SK-N-DZ (cell line): ENCODE measurements at regions not wholly inside any gene's neighbourhood (a gene's known extent, or its start where the extent isn't known, plus 50 kb on each side); places are given as distances from the start of the nearest gene placed in this dataset.

Experiments
- DNase-seq: peaks from one replicate; pipeline ENCODE4 v3.0.0-alpha.2; 2015; ENCODE audit warnings: low spot score

DNA sequence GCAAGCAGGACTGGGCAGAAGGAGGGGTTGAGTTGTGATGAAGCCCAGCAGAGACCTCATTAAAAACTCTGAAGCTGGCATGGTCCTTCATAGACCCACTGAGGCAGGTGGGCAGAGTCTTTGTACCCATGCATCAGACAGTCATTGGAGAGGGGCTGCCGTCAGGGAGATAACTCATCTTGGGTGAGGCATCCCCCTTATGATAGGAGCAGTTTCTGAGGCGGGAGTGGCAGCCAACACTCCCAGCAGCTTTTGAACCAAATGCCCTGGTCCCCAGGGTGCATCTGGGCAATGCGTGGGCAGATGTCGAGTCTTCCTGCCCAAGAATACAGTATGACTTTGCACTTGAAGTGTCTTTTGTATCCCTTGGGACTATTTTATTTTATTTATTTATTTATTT is 68.1 kb downstream of the HTR5A start:
- DNase-seq, result no peak

DNA sequence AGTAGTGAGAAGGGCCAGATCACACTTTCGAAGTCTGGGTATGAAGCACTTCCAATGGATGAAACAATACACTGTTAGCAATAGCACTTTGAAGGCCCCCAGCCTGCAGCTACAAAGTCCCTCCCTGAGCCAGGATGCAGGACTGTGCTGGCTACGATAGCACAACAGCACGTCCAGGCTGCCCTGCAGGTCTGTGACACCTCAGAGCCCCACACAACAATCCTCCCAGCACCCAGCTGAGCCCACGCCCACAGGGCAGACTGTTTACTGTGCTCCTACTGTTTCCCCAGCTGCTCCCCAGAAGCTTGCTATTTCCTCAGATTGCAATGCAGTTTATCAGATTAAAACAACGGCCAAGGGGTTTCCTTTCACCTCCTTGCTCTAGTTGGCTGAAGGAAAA is 71.4 kb downstream of the HTR5A start:
- no peak for DNase-seq

DNA sequence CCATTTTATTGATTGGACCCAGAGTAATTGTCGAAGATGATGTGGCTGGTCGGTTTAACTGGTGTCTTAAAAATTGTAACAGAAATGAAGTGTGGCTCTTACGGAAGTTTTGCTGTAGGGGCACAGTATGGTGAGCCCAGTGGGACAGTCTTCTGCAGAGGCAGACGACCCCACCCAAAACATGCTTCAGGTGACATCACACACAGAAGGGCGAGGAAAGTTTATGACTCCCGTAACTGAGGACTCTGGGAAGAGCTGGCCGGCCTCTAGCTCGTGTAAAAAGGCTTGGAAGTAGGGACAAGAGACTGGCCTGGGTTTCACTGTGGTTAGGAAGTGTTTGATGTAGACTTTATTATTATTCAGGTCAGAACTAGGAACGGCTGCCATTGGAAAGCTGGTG is 73.3 kb downstream of the HTR5A start:
- DNase-seq, result no peak

DNA sequence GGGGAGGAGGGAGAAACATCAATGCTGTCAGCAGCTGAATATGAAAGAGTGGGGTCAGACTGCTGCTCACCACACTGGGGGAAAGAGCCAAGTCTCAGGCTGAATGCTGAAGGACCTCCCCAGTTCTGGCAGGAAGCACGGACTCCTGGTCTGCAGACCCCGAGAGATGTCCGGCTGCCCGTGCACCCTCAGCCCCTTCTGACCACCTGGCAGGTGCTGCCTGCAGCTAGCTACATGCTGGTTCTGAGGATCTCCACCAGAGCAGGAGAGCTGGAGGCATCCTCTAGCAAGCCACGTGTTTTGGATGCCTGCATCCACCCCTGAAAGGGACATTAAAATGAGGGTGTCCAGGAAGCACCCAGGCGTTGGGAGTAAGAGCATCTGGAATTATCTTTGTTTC is 74.2 kb downstream of the HTR5A start:
- no peak for DNase-seq

DNA sequence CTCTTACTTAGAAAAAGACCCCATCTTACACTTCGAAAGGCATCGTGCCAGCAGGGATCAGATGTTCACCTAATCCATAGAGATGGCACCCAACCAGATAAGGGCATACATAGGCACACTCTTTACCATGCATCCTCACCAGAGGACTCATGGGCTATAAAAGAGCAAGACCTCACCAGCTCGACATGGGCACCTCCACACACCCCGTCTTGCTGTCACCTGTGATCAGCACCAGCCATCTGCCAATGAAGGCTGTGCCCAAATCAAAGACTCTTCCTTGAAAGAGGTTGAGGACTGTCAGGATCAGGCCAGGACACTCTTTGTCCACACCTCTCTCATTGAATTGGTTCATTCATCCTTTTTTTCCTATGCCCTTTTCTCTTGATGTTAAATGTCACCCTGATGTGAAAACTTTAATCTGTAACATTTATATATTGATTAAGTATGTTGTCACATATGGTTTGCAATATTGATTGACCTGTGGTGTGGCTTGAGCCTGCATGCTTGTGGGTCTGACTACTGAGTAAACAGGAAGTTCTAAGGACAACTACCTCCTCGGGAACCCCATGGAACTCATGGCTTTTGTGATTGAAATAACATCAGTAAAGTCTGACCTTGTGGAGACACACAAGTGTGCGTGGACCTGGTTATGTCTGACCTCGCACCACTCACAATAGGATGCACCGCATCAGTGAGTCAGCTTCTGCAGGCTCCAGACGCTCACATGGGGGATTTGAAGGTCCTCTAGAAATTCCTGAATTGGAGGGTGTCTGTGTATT is 75.5 kb downstream of the HTR5A start:
- DNase-seq, result no peak

DNA sequence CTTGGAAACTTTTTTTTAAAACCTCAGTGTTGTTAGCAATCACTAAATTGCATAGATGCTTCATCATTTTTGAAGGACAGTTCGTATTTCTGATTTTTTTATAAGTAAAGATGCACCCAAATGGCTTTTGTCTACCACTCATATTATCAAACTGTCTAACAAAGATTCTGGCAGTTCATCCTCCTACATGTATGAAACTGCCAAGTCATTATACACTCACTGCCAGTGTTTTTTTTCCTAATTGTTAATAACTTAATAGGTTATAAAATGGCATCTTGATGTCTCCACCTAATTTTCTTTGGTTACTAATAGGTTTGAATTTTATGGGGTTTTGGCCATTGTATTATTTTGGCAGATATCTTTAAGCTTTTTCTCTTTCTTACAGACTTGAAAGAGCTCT is 77.0 kb downstream of the HTR5A start:
- no peak for DNase-seq

DNA sequence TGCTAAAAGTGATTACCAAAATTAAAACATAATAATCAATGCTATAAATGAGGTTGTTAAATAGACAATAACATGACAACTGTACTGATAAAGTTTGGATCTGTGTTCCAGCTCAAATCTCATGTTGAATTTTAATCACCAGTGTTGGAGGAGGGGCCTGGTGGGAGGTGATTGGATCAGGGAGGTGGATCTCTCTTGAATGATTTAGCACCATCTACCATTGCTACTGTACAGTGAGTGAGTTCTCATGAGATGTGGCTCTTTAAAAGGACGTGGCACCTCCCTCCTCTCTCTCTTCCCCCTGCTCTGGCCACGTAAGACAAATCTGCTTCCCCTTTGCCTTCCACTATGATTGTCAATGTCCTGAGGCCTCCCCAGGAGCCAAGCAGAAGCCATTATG is 77.5 kb downstream of the HTR5A start:
- DNase-seq, result no peak

DNA sequence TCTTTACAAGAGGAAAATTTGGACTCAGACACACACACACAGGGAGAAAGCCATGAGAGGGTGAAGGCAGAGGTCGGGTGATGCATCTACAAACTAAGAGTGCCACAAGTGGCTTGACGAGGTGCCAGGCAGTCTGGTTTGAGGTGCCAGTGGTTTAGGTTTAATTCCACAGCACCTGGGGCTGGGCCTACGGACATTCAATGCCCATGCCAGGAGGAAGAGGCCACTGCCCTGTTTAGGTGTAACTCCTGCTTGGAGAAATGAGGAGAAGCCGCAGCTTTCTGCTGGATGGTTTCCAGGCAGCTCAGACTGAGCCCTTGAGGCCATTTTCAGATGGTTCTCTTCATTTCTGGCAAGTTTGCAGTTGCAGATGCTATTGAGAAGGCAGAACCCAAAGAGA is 83.6 kb downstream of the HTR5A start:
- no peak for DNase-seq

DNA sequence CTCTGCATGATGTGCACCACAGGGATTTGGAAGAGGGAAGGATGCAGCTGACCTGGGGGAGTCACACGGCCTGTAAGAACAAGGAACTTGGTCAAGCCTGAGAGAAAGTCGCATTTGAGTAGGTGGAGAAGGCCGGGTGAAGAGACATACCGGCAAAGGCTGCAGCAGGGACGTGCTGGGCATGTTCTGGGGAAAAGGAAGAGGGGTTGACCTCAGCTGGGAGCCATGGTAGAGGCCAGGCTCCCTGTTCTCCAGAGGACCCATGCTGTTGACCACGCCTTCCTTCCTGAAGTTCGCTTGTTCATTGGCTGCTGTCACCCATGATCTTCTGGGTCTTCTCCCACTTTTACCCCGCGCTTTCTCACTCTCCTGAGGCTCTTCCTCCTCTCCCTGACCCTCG is 84.5 kb downstream of the HTR5A start:
- no peak for DNase-seq

DNA sequence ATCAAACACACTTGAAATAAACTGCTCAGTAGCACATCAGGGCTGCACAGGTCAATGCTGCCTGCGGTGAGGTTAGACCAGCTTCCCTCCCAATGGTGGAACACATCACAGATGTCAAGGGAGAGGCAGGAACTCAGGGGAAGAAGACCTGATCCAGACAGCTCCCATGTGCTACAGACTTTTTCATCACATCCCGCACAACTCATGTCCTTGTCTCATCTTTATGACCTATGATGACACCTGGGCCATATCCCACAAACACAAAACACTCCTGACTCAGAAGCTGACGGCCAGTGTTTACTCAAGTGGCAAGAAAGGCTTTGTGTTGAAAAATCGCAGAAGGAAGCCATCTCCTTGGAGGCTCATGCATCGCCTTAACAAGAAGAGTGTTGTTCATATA is 91.6 kb downstream of the HTR5A start:
- no peak for DNase-seq

DNA sequence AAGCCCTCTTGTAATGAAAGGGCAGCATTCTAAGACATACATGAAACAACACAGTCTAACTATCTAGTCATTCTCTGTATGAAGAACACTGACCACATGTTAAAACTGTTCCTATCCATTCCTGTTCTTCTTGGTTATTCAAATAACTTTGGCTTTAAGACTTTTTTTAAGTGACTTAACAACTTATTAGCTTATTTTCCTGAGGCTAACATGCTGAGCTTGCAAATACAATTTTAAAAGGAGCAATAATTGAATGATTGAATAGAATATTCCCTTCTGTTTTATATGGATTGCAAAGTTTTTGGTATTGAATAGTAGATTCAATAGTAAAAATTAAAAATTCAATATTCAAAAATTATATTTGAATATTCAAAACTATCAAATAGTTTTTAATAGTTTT is 92.3 kb downstream of the HTR5A start:
- no peak for DNase-seq

DNA sequence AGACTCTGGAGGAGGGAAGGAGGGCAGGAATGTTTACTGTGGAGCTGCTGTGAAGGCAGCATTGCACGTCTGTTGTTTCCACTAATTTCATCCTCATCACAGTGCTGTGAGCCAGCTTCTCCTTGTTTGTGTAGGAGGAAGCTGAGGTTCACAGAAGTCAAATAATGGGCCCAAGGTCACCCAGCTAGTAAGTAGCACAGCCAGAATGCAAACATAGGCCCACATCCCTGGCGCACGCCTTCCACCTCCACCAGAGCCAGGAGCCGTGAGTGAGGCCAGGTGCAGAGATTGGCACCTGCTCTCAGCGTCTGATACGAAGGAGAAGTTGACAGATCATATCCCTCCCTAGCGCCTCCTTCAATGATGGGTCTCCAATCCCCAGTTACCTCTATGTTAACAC is 93.6 kb downstream of the HTR5A start:
- no peak for DNase-seq

DNA sequence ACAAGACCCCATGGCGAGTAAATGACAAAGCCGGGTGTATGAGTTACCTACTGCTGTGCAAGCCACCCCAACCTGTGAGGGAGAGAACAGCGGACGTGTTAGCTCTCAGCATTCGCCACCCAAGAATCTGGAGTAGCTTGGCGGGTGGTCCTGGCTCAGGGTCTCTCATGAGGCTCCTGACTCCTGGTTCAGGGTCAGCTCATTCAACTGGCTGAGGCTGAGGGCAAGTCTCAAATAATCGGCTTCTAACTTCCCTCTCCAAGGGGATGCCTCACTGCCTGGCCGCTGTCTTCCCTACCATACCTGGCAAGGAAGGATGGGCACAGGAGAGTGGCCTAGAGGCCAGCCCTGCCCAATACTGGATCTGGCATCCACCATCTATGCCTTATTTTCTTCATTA is 94.2 kb downstream of the HTR5A start:
- DNase-seq, result no peak

DNA sequence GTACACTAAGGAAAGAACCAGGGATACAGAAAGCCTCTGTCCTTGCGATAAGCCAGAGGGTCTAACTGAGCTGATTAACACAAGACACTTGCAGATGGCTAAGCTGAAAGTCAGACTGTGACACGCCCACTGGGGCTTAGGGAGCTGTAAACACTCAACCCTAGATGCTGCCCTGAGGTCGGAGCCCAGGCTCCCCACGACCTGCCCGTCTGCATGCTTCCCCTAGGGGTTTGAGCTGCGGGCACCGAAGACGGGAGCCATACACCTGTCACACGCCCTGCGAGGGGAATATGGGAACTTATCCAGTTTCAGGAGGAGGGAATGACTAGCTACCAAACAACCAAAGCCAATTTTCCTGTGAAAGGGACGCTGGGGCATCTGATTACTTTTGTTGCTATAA is 96.0 kb downstream of the HTR5A start:
- no peak for DNase-seq

DNA sequence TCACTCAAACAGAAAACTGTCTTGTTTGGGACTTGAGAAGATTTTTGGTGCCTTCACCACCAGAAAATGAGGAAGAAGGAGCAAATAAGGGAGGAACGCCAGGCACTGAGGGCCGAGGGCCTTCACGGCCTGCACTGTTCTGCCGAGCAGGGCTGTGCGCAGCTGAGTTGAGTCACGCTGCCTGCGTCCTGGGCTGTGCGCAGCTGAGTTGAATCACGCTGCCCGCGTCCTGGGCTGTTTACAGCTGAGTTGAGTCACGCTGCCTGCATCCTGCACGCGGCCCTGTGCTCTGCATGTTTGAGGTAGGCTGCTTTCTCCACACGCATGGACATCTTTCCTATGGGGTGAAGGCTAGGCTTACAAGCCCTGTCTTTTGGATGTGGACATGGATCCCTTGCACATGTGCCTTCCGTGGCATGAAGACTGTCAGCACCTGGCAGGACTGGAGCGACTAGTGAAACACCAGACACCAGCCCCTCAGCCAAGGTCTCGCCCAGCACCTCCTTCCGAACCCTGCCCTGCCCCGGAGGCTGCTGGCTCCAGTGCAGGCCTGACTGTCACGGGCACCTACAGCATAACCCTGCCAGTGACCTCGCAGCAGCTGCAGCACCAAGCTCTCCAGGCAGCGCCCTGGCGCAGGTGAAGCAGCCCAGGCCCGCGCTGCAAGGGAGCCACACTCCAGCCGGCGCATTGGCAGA is 96.7 kb downstream of the HTR5A start:
- DNase-seq, result no peak

DNA sequence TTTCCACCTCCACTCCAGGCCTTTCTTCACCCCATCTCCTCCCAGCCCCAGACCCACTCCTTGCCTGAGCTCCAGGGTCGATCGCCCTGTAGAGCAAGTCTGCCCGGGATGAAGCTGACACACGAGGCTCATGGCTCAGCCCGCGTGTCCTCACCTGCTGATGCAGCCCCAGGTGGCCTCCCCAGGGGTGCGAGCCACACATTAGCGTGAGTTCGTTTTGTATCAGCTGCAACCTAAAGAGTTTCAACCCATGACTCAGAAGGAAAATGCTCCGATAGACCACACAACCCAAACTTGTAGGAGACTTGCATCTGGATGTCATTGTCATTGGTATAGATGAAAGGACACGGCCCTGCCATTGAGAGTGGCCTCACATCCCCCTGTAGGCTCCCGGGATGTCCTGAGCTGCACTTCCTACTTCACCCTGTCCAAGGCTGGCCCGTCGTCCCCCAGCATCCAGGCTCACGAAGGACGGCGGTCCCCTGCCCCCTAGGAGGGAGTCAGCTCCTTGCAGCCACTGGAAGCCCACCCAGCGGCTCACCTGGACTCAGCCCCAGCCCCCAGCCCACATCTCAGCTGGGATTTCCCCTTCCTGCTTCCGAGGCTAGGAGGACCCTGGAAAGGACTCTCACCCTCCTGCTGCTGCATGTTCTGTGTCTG is 97.7 kb downstream of the HTR5A start:
- no peak for DNase-seq

DNA sequence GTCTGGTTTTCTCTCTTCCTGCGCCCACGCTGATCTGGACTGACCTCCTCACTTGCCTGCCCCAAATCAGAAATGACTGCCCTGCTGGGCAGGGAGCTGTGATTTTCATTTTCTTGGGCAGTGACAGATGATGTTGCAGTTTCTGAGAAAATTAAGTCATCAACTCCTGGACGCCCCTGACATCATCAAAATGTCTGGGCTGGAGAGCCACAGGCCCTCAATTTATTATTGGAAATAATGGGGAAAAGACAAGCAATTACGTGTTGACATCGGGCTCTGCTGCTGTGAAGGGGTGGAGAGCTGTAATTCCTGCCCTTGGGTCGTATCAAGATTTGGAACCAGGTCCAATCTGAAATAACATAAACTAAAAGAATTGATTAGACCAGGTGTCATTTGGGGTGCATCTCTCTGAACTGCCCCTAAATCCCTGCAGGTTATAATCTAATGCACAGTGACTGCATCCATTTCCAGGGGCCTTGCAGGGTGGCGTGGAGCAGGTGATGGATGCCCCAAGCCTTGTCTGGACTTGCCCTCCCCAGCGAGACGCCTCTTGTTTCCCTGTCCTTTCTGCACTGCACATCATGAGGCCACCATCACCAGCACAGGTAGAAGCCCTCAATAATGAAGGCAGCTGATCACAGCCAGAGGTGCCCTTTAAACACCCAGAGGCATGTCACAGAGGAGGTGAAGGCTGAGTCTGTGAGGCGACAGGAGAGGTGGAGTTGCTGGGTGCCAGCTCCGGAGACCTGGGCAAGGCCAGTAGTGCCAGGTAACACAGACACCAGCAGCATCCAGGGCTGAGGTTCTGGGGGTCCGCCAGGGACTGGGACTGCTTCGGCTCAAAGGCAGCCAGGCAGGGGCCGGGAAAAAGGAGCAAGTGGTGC is 98.7 kb downstream of the HTR5A start:
- no peak for DNase-seq

DNA sequence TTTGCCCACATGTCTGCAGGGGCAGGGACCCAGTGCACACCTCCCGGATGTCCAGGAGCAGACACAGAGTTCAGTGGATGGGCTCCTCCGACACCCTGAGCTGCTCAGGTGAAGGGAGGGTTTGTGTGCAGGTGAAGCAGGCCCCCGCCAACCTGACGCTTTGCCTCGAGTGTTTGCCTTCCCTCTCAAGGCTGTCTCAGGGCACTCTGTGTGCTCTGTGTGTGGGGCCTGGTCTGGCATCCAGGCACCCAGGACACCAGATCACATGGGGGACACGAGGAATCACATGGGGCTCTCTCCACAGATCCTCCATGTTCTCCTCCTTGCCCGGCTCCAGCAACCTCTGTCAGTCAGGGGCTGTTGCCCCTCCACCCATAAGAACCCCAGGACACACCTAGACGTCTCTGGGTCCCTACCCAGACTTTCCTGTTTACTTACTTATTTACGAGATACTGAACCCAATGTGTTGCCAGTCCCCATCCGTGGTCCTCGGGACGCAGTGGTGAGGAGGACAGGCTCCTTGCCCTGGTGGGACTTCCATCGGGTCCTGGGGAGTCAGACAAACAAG is 99.5 kb downstream of the HTR5A start:
- no peak for DNase-seq

DNA sequence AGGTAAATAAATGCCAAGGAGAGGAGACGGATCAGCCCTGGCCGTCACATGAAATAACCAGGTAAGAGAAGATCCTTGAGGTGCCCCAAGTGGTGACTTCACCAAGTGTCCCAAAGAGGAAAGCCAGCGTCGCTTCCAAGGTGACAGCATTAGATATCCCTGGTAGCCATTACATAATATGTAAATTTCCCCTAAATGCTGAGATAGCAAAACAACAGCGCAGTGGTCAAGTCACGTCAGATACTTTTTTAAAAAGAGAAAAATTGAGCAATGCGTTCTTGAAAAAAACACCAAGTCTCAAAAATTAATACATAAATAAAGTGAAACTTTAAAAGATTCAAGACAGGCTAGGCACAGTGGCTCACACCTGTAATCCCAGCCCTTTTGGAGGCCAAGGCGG is 100.2 kb downstream of the HTR5A start:
- no peak for DNase-seq

DNA sequence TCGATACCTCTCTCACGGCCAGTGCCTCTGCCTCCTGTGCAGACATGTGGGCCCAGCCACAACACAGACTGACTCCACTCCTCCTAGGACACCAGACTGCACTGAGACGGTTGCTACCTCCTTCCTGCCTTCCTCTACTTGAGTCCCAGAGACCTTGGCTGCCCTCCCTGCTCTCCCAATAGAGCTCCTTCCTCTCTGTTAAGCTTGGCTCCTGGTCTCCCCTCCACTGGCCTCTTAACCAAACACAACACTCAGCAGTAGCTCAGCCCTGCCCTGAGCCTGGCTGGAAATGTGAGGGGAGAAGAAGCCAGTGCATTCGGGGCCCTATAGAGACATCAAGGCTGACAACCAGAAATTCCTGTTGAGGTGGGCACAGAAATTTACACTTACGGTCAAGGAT is 102.0 kb downstream of the HTR5A start:
- no peak for DNase-seq

DNA sequence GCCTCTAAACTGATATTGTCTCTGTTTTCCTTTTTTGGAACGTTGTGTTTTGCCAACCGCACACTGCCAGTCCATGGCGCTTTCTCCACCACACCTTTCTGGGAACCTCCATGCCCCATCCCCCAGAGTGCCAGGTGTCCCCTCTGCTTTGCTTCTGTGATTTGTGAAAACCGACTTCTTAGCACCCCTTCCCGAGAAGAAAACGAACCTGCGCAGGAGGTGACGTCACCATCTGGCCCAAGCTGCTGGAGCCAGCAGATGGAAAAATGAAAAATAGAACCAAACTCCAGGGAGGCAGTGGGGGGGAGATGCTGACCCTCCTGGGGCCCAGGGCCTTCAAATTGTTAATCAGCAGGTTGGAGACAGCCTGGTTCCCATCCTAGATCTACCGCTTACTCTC is 103.8 kb downstream of the HTR5A start:
- no peak for DNase-seq

DNA sequence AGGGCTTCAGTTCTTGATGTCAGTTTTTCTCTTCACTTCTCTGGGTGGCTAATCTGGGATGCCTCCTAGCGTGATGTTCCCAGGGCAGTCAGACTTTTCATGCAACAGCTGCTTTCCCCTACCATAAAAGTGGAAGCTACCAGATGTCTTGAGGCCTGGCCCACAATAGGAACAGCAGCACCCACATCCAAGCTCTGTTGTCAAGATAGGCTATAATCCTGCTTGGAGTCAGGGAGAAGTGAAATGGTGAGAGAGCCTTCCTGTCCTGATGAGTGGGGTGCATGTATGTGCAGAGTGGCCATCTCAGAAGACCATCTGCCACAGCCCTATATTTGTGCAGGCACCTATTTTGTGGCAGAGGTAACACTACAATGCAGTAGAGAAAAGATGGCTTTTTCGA is 108.0 kb downstream of the HTR5A start:
- no peak for DNase-seq
